OCI-LY1 (cell line): ENCODE measurements at regions not wholly inside any gene's neighbourhood (a gene's known extent, or its start where the extent isn't known, plus 50 kb on each side); places are given as distances from the start of the nearest gene placed in this dataset.

Experiments
- H2AFZ ChIP-seq: fragments of 200-600 bp; sonication (generic), shearing (Covaris generic); 2 replicates; pipeline ENCODE4 v1.6.0; 2014; ENCODE audit warnings: antibody characterized with exemption, mild to moderate bottlenecking, low read length
- H3F3A ChIP-seq: fragments of 200-600 bp; sonication (generic), shearing (Covaris generic); 2 replicates; pipeline ENCODE4 v1.6.0; 2014; ENCODE audit warnings: mild to moderate bottlenecking, antibody characterized with exemption, low read length, moderate library complexity; ENCODE audit not compliant: insufficient read depth
- H3K27ac ChIP-seq: fragments of 200-600 bp; sonication (generic); 2 replicates; pipeline ENCODE4 v1.5.1; 2014; ENCODE audit warnings: low read length, mixed run types, mild to moderate bottlenecking, low read depth; ENCODE audit not compliant: poor library complexity, severe bottlenecking
- H3K27me3 ChIP-seq: fragments of 200-600 bp; sonication (generic); 2 replicates; pipeline ENCODE4 v1.6.0; 2014; ENCODE audit warnings: antibody characterized with exemption, mild to moderate bottlenecking, low read length, moderate library complexity; ENCODE audit not compliant: insufficient read depth
- H3K36me3 ChIP-seq: fragments of 200-600 bp; sonication (generic); 2 replicates; pipeline ENCODE4 v1.6.1; 2014; ENCODE audit warnings: mild to moderate bottlenecking, antibody characterized with exemption, low read length, moderate library complexity, mixed read lengths; ENCODE audit not compliant: insufficient read depth
- H3K4me1 ChIP-seq: fragments of 200-600 bp; sonication (generic); 2 replicates; pipeline ENCODE4 v1.5.1; 2014; ENCODE audit warnings: mild to moderate bottlenecking, low read length, moderate library complexity; ENCODE audit not compliant: insufficient read depth, severe bottlenecking
- H3K4me2 ChIP-seq: fragments of 200-600 bp; sonication (generic), shearing (Covaris generic); 2 replicates; pipeline ENCODE4 v1.6.1; 2014; ENCODE audit warnings: low read length
- H3K4me3 ChIP-seq: fragments of 200-600 bp; sonication (generic); 2 replicates; pipeline ENCODE4 v1.5.1; 2014; ENCODE audit warnings: low read length, low read depth, mild to moderate bottlenecking, mixed read lengths; ENCODE audit not compliant: poor library complexity, severe bottlenecking
- H3K79me2 ChIP-seq: fragments of 200-600 bp; shearing (Covaris generic); 2 replicates; pipeline ENCODE4 v1.6.1; 2016; ENCODE audit warnings: mixed run types, low read length, mixed read lengths; ENCODE audit not compliant: insufficient read depth
- H3K9ac ChIP-seq: fragments of 200-600 bp; sonication (generic), shearing (Covaris generic); 2 replicates; pipeline ENCODE4 v1.6.1; 2014; ENCODE audit warnings: mild to moderate bottlenecking, low read length, mixed read lengths
- H3K9me2 ChIP-seq: fragments of 200-600 bp; sonication (generic), shearing (Covaris generic); 2 replicates; pipeline ENCODE4 v1.6.1; 2014; ENCODE audit warnings: low read depth, mild to moderate bottlenecking, low read length, mixed read lengths
- H3K9me3 ChIP-seq: fragments of 200-600 bp; shearing (Covaris generic); 2 replicates; pipeline ENCODE4 v1.6.1; 2014; ENCODE audit warnings: low read length, mixed read lengths
- H4K20me1 ChIP-seq: fragments of 200-600 bp; sonication (generic), shearing (Covaris generic); 2 replicates; pipeline ENCODE4 v1.6.0; 2016; ENCODE audit warnings: mild to moderate bottlenecking, low read length; ENCODE audit not compliant: insufficient read depth
- EZH2 ChIP-seq: fragments of 200-600 bp; sonication (generic), shearing (Covaris generic); IDR thresholded peaks from 2 replicates; pipeline ENCODE4 v1.8.0; 2017; ENCODE audit warnings: borderline replicate concordance, mixed run types, mild to moderate bottlenecking, antibody characterized with exemption, low read length, moderate library complexity, mixed read lengths
- TF ChIP-seq, protein P1 (sequence below): fragments of 200-600 bp; sonication (generic), shearing (Covaris generic); IDR thresholded peaks from 2 replicates; pipeline ENCODE4 v1.5.1; 2017; ENCODE audit warnings: mild to moderate bottlenecking, antibody characterized with exemption, low read length, moderate library complexity, mixed read lengths

- TF ChIP-seq, protein P1, sequence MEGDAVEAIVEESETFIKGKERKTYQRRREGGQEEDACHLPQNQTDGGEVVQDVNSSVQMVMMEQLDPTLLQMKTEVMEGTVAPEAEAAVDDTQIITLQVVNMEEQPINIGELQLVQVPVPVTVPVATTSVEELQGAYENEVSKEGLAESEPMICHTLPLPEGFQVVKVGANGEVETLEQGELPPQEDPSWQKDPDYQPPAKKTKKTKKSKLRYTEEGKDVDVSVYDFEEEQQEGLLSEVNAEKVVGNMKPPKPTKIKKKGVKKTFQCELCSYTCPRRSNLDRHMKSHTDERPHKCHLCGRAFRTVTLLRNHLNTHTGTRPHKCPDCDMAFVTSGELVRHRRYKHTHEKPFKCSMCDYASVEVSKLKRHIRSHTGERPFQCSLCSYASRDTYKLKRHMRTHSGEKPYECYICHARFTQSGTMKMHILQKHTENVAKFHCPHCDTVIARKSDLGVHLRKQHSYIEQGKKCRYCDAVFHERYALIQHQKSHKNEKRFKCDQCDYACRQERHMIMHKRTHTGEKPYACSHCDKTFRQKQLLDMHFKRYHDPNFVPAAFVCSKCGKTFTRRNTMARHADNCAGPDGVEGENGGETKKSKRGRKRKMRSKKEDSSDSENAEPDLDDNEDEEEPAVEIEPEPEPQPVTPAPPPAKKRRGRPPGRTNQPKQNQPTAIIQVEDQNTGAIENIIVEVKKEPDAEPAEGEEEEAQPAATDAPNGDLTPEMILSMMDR: no peak
- no peak for TF ChIP-seq EZH2
- H3F3A ChIP-seq: no peaks in the 10 kb centered on the region
- no peak overlapping the region for H3K9ac ChIP-seq
- no peak overlapping the region for H3K4me2 ChIP-seq
- H3K27ac ChIP-seq: no peak overlapping the region
- H3K4me1 ChIP-seq: no peaks in the 10 kb centered on the region
- no peaks in the 10 kb centered on the region for H3K9me2 ChIP-seq
- H4K20me1 ChIP-seq: no peaks in the 10 kb centered on the region
- no peaks in the 10 kb centered on the region for H3K27me3 ChIP-seq
- no peak overlapping the region for H3K4me3 ChIP-seq
- H2AFZ ChIP-seq: no peak overlapping the region
- H3K36me3 ChIP-seq: no peaks in the 10 kb centered on the region
- H3K9me3 ChIP-seq: no peaks in the 10 kb centered on the region
- H3K79me2 ChIP-seq: no peaks in the 10 kb centered on the region
These were observed 356.4 kb upstream of the ACVR2A start for GRCh38 chr2:147488472-147488871.

DNA sequence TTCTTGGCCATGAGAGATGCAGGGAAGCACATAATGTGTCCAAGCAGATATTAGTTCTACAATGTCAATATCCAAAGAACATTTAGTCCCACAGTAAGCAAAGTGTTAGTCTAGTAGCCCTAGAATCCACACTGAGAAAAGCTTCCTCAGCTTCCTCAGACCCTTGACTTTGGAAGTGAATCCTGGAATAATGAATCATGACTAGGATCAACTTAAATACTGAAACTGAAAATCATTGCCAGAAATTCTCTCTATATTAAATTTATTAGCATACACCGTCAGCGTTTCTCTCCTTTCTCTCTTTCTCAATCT, 356.9 kb upstream of the ACVR2A start:
- no peak overlapping the region for H3K27ac ChIP-seq

GRCh38 chr2:147487286-147487977, 357.4 kb upstream of the ACVR2A start:
- Histone ChIP-seq H3K9me2 (no peaks in the 10 kb centered on the region), H3K4me1 (no peaks in the 10 kb centered on the region), H3K27ac (no peak overlapping the region), H3K9ac (no peak overlapping the region), H3K79me2 (no peaks in the 10 kb centered on the region), H3F3A (no peaks in the 10 kb centered on the region), H3K4me2 (no peak overlapping the region), H4K20me1 (no peaks in the 10 kb centered on the region), H3K4me3 (no peak overlapping the region), H2AFZ (no peak overlapping the region), H3K27me3 (no peaks in the 10 kb centered on the region), H3K9me3 (no peaks in the 10 kb centered on the region), H3K36me3 (no peaks in the 10 kb centered on the region)
- TF ChIP-seq EZH2: no peak
- TF ChIP-seq, protein P1: no peak

More for the DNA sequence above, 356.9 kb upstream of the ACVR2A start:
- no peaks in the 10 kb centered on the region for H3K9me3 ChIP-seq
- H4K20me1 ChIP-seq: no peaks in the 10 kb centered on the region
- H3K36me3 ChIP-seq: no peaks in the 10 kb centered on the region
- no peak overlapping the region for H3K4me3 ChIP-seq
- no peak overlapping the region for H3K4me2 ChIP-seq
- no peaks in the 10 kb centered on the region for H3K79me2 ChIP-seq
- no peaks in the 10 kb centered on the region for H3F3A ChIP-seq
- no peaks in the 10 kb centered on the region for H3K27me3 ChIP-seq
- no peaks in the 10 kb centered on the region for H3K4me1 ChIP-seq
- TF ChIP-seq EZH2: no peak
- TF ChIP-seq, protein P1: no peak
- no peaks in the 10 kb centered on the region for H3K9me2 ChIP-seq
- H3K9ac ChIP-seq: no peak overlapping the region
- no peak overlapping the region for H2AFZ ChIP-seq
